SU-DHL-6 (cell line): ENCODE measurements at regions not wholly inside any gene's neighbourhood (a gene's known extent, or its start where the extent isn't known, plus 50 kb on each side); places are given as distances from the start of the nearest gene placed in this dataset.

Experiments
- H2AFZ ChIP-seq: fragments of 200-600 bp; sonication (generic); 2 replicates; pipeline ENCODE4 v1.6.1; 2014; ENCODE audit warnings: low read depth, mild to moderate bottlenecking, moderate library complexity, mixed read lengths, antibody characterized with exemption, low read length; ENCODE audit not compliant: severe bottlenecking
- H3F3A ChIP-seq: fragments of 200-600 bp; shearing (Covaris generic); 2 replicates; pipeline ENCODE4 v1.6.0; 2016; ENCODE audit warnings: antibody characterized with exemption, mild to moderate bottlenecking; ENCODE audit not compliant: insufficient read depth
- H3K27ac ChIP-seq: fragments of 200-600 bp; sonication (generic); 2 replicates; pipeline ENCODE4 v1.5.1; 2016; ENCODE audit warnings: low read depth, mild to moderate bottlenecking, low read length, moderate library complexity, mixed read lengths
- H3K27me3 ChIP-seq: fragments of 200-600 bp; sonication (generic), shearing (Covaris generic); 2 replicates; pipeline ENCODE4 v1.6.0; 2014; ENCODE audit warnings: mild to moderate bottlenecking, low read length
- H3K36me3 ChIP-seq: fragments of 200-600 bp; sonication (generic); 2 replicates; pipeline ENCODE4 v1.6.1; 2014; ENCODE audit warnings: mild to moderate bottlenecking, low read length, mixed read lengths
- H3K4me2 ChIP-seq: fragments of 300-600, 200-600 bp; shearing (Covaris generic), sonication (generic); 2 replicates; pipeline ENCODE4 v1.6.0; 2014; ENCODE audit warnings: low read length, low read depth, mild to moderate bottlenecking; ENCODE audit not compliant: poor library complexity, severe bottlenecking
- H3K4me3 ChIP-seq: fragments of 200-600 bp; sonication (generic); 2 replicates; pipeline ENCODE4 v1.5.1; 2014; ENCODE audit warnings: antibody characterized with exemption, low read length, mild to moderate bottlenecking, mixed read lengths; ENCODE audit not compliant: insufficient read depth, poor library complexity, severe bottlenecking
- H3K79me2 ChIP-seq: fragments of 200-600 bp; sonication (generic); 2 replicates; pipeline ENCODE4 v1.6.1; 2014; ENCODE audit warnings: mild to moderate bottlenecking, low read length, moderate library complexity; ENCODE audit not compliant: insufficient read depth
- H3K9ac ChIP-seq: fragments of 200-600 bp; sonication (generic); 2 replicates; pipeline ENCODE4 v1.7.0; 2014; ENCODE audit warnings: mild to moderate bottlenecking, low read length
- H3K9me2 ChIP-seq: fragments of 200-600 bp; sonication (generic); replicated peaks from 2 replicates; pipeline ENCODE4 v1.6.1; 2014; ENCODE audit warnings: low read length; ENCODE audit not compliant: insufficient read depth
- H3K9me3 ChIP-seq: fragments of 200-600 bp; sonication (generic); 2 replicates; pipeline ENCODE4 v1.6.1; 2014; ENCODE audit warnings: low read length, mixed read lengths; ENCODE audit not compliant: insufficient read depth
- H4K20me1 ChIP-seq: fragments of 200-600 bp; sonication (generic); 2 replicates; pipeline ENCODE4 v1.6.1; 2014; ENCODE audit warnings: low read depth, mild to moderate bottlenecking, antibody characterized with exemption, low read length, moderate library complexity, mixed read lengths
- CTCF ChIP-seq: fragments of 200-600 bp; sonication (generic); IDR thresholded peaks from one replicate; pipeline ENCODE4 v1.5.1; 2017; ENCODE audit warnings: antibody characterized with exemption, mild to moderate bottlenecking, low read length, moderate library complexity; ENCODE audit not compliant: insufficient read depth, poor library complexity, severe bottlenecking
- EZH2phosphoT487 ChIP-seq: fragments of 200-600 bp; sonication (generic), shearing (Covaris generic); conservative IDR thresholded peaks from 2 replicates; pipeline ENCODE4 v1.6.1; 2018; ENCODE audit warnings: mild to moderate bottlenecking, antibody characterized with exemption, low read length, moderate library complexity, mixed read lengths

GRCh38 chr2:6290217-6291015 is 575.3 kb downstream of the CMPK2 start:
- no peaks in the 10 kb centered on the region for H3K79me2 ChIP-seq
- H2AFZ ChIP-seq: no peak overlapping the region
- H3K9me2 ChIP-seq: no peaks in the 10 kb centered on the region
- H3K4me3 ChIP-seq: no peak overlapping the region
- H3K27ac ChIP-seq: no peak overlapping the region
- no peak overlapping the region for H3K9ac ChIP-seq
- no peaks in the 10 kb centered on the region for H4K20me1 ChIP-seq
- peaks cover 3% of the 10 kb centered on the region; the same call in 1 of the 2 replicates for H3K9me3 ChIP-seq
- TF ChIP-seq EZH2phosphoT487: no peak
- H3K27me3 ChIP-seq: no peaks in the 10 kb centered on the region
- H3K36me3 ChIP-seq: 0 out of 2 replicates have a peak, but pooled peaks cover 6% of the 10 kb centered on the region
- no peak overlapping the region for H3K4me2 ChIP-seq
- H3F3A ChIP-seq: no peaks in the 10 kb centered on the region

- H2AFZ ChIP-seq: no peak overlapping the region
- no peaks in the 10 kb centered on the region for H3K27me3 ChIP-seq
- no peaks in the 10 kb centered on the region for H3K9me2 ChIP-seq
- peaks cover 3% of the 10 kb centered on the region; the same call in 1 of the 2 replicates for H3K9me3 ChIP-seq
- TF ChIP-seq CTCF: no peak
- TF ChIP-seq EZH2phosphoT487: no peak
- peaks cover 9% of the 10 kb centered on the region; the same call in 1 of the 2 replicates for H3K36me3 ChIP-seq
- H3K9ac ChIP-seq: no peak overlapping the region
- no peaks in the 10 kb centered on the region for H4K20me1 ChIP-seq
- no peak overlapping the region for H3K4me3 ChIP-seq
- H3F3A ChIP-seq: no peaks in the 10 kb centered on the region
- H3K79me2 ChIP-seq: no peaks in the 10 kb centered on the region
- no peak overlapping the region for H3K27ac ChIP-seq
- H3K4me2 ChIP-seq: no peak overlapping the region
These were observed 570.9 kb downstream of the CMPK2 start for GRCh38 chr2:6294791-6295190.

- Histone ChIP-seq H3K4me2 (peak overlapping the region; percentile 26), H3K27ac (no peak overlapping the region), H3K36me3 (peaks cover 9% of the 10 kb centered on the region; the same call in 1 of the 2 replicates)
These were observed 568.5 kb downstream of the CMPK2 start for GRCh38 chr2:6297238-6297637.

More at GRCh38 chr2:6297238-6297637, 568.5 kb downstream of the CMPK2 start:
- Histone ChIP-seq H3F3A (no peaks in the 10 kb centered on the region), H3K79me2 (no peaks in the 10 kb centered on the region), H3K4me3 (no peak overlapping the region), H3K27me3 (no peaks in the 10 kb centered on the region), H2AFZ (peak overlapping the region; percentile 42), H4K20me1 (no peaks in the 10 kb centered on the region), H3K9me3 (peaks cover 3% of the 10 kb centered on the region; the same call in 1 of the 2 replicates), H3K9me2 (no peaks in the 10 kb centered on the region), H3K9ac (no peak overlapping the region)
- TF ChIP-seq CTCF (no peak), EZH2phosphoT487 (no peak)
